HG02759 (cell line): ENCODE measurements at regions not wholly inside any gene's neighbourhood (a gene's known extent, or its start where the extent isn't known, plus 50 kb on each side); places are given as distances from the start of the nearest gene placed in this dataset.

Experiments
- ATAC-seq: cut with Tn5 transposase; IDR thresholded peaks from one replicate; pipeline ENCODE4 v1.9.1; 2021; ENCODE audit warnings: mild to moderate bottlenecking, moderate library complexity; ENCODE audit not compliant: unreplicated experiment

GRCh38 chr4:112023402-112023950 lies 121.8 kb upstream of the FAM241A start:
- no peak for ATAC-seq

GRCh38 chr4:112026058-112026457 lies 119.2 kb upstream of the FAM241A start:
- no peak for ATAC-seq

- ATAC-seq, result no peak
Observed at GRCh38 chr4:112029771-112030171, 115.5 kb upstream of the FAM241A start.

GRCh38 chr4:112031712-112032328 lies 113.4 kb upstream of the FAM241A start:
- peak; percentile 85 for ATAC-seq

- ATAC-seq, result no peak
Observed at GRCh38 chr4:112036886-112037285, 108.4 kb upstream of the FAM241A start.

- no peak for ATAC-seq
Observed at GRCh38 chr4:112038861-112039260, 106.4 kb upstream of the FAM241A start.

- peak; percentile 88 for ATAC-seq
Observed at GRCh38 chr4:112049119-112049518, 96.1 kb upstream of the FAM241A start.

- ATAC-seq, result no peak
Observed at GRCh38 chr4:112053825-112054350, 91.4 kb upstream of the FAM241A start.

GRCh38 chr4:112055100-112055499 lies 90.2 kb upstream of the FAM241A start:
- no peak for ATAC-seq

GRCh38 chr4:112057470-112057869 lies 87.8 kb upstream of the FAM241A start:
- ATAC-seq, result no peak

- ATAC-seq, result no peak
Observed at GRCh38 chr4:112058433-112058832, 86.8 kb upstream of the FAM241A start.

GRCh38 chr4:112060212-112060611 lies 85.0 kb upstream of the FAM241A start:
- ATAC-seq, result no peak

GRCh38 chr4:112061207-112061817 lies 83.9 kb upstream of the FAM241A start:
- no peak for ATAC-seq

- no peak for ATAC-seq
Observed at GRCh38 chr4:112063260-112063659, 82.0 kb upstream of the FAM241A start.

GRCh38 chr4:112069110-112069509 lies 76.1 kb upstream of the FAM241A start:
- no peak for ATAC-seq

- ATAC-seq, result no peak
Observed at GRCh38 chr4:112073181-112073580, 72.1 kb upstream of the FAM241A start.

GRCh38 chr4:112075129-112075753 lies 70.0 kb upstream of the FAM241A start:
- peak; percentile 91 for ATAC-seq

GRCh38 chr4:112075906-112076305 lies 69.3 kb upstream of the FAM241A start:
- no peak for ATAC-seq

GRCh38 chr4:112076919-112077608 lies 68.2 kb upstream of the FAM241A start:
- no peak for ATAC-seq

GRCh38 chr4:112077743-112078142 lies 67.5 kb upstream of the FAM241A start:
- ATAC-seq, result no peak

GRCh38 chr4:112082954-112083586 lies 62.2 kb upstream of the FAM241A start:
- ATAC-seq, result no peak
